SU-DHL-6 (cell line): ENCODE measurements at regions not wholly inside any gene's neighbourhood (a gene's known extent, or its start where the extent isn't known, plus 50 kb on each side); places are given as distances from the start of the nearest gene placed in this dataset.

Experiments
- CTCF ChIP-seq: fragments of 200-600 bp; sonication (generic); IDR thresholded peaks from one replicate; pipeline ENCODE4 v1.5.1; 2017; ENCODE audit warnings: antibody characterized with exemption, mild to moderate bottlenecking, low read length, moderate library complexity; ENCODE audit not compliant: insufficient read depth, poor library complexity, severe bottlenecking
- EZH2phosphoT487 ChIP-seq: fragments of 200-600 bp; sonication (generic), shearing (Covaris generic); conservative IDR thresholded peaks from 2 replicates; pipeline ENCODE4 v1.6.1; 2018; ENCODE audit warnings: mild to moderate bottlenecking, antibody characterized with exemption, low read length, moderate library complexity, mixed read lengths

DNA sequence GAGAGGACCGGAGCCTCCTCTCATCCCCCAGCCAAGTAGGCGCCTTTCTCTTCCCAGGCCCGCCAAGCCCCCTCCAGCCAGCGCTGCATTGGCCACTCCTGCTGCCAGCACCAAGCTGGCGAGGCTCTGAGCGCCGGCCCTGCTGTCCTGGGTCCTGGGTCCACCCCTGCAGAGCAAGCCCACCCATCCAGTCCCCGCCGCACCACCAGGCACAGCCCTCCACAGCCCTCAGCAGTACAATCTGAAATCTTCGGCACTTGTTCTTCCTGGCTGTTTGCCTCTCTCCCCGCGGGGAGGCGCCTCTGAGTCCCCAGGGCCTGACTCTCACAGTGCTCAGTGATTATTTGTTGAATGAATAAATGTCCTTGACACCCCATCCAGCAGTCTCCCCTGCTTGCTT, 236.4 kb upstream of the SGCG start:
- no peak for TF ChIP-seq CTCF
- TF ChIP-seq EZH2phosphoT487: no peak
